SJCRH30 (cell line): ENCODE measurements at regions not wholly inside any gene's neighbourhood (a gene's known extent, or its start where the extent isn't known, plus 50 kb on each side); places are given as distances from the start of the nearest gene placed in this dataset.
"Not testable (repeated sequence)": the region's sequence is repeated elsewhere in the genome, so short reads cannot be mapped to it uniquely, and the experiment has no call there.

Source experiments
- DNase-seq, 2 experiments: peaks; one replicate each; pipeline ENCODE4 v3.0.0-alpha.2; 2015 to 2020
- H3K27ac ChIP-seq: fragments of 250-450 bp; sonication (Bioruptor Pico); 2 replicates; pipeline ENCODE4 v1.5.1; 2020; ENCODE audit warnings: mild to moderate bottlenecking, moderate library complexity
- H3K27me3 ChIP-seq: fragments of 250-450 bp; sonication (Bioruptor Pico); 2 replicates; pipeline ENCODE4 v1.5.1; 2020; ENCODE audit warnings: mild to moderate bottlenecking, moderate library complexity
- H3K36me3 ChIP-seq: fragments of 250-450 bp; sonication (Bioruptor Pico); 2 replicates; pipeline ENCODE4 v1.5.1; 2020; ENCODE audit warnings: mild to moderate bottlenecking, moderate library complexity
- H3K4me1 ChIP-seq: fragments of 250-450 bp; sonication (Bioruptor Pico); 2 replicates; pipeline ENCODE4 v1.5.1; 2020; ENCODE audit warnings: mild to moderate bottlenecking, moderate library complexity
- H3K4me3 ChIP-seq: fragments of 250-450 bp; sonication (Bioruptor Pico); 2 replicates; pipeline ENCODE4 v1.5.1; 2020; ENCODE audit warnings: mild to moderate bottlenecking, moderate library complexity
- H3K9me3 ChIP-seq: fragments of 250-450 bp; sonication (Bioruptor Pico); replicated peaks from 2 replicates; pipeline ENCODE4 v1.5.1; 2020; ENCODE audit warnings: mild to moderate bottlenecking, moderate library complexity

DNA sequence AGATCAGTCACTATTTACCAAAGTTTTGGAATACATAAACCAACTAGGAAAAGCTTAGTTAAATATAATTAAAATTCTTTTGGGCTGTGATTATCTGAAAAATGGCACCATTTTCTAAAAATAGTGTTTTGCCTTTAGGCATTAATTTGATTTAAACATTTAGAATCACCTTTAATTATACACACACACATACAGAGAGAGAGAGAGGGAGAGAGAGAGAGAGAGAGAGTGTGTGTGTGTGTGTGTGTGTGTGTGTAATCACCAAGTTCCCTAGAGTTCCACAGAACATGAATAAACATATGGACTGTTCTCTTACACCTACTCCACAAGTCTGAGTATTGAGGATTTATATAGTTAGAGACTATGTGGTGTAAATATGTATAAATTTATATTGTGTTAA lies 141.2 kb upstream of the ATXN1 start:
- H3K4me3 ChIP-seq, result no peak overlapping the region
- H3K9me3 ChIP-seq, result no peaks in the 10 kb centered on the region
- no peaks in the 10 kb centered on the region for H3K36me3 ChIP-seq
- no peak for DNase-seq
- peaks cover 14% of the 10 kb centered on the region for H3K4me1 ChIP-seq
- no peaks in the 10 kb centered on the region for H3K27me3 ChIP-seq
- no peak overlapping the region for H3K27ac ChIP-seq

DNA sequence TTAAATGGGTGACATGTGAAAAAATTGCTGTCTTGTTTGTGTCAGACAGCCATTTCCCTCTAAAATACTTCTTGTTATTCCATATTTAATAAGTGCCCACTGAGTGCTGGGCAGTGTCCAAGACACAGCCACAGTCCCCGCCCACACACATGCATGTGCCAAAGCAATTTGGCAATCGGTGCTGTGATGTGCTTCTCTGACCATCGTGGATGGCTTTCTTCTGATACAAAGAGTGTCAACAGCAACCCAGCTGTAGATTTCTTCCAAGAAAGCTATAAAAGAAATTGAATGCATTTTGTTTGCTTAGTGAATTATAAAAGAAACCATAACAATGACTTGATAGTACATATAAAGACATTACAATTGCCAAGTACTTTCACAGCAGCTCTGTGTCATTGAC lies 140.5 kb upstream of the ATXN1 start:
- Histone ChIP-seq H3K9me3 (no peaks in the 10 kb centered on the region), H3K27ac (no peak overlapping the region), H3K27me3 (no peaks in the 10 kb centered on the region), H3K36me3 (no peaks in the 10 kb centered on the region), H3K4me3 (no peak overlapping the region), H3K4me1 (peaks cover 14% of the 10 kb centered on the region)
- DNase-seq, result no peak

DNA sequence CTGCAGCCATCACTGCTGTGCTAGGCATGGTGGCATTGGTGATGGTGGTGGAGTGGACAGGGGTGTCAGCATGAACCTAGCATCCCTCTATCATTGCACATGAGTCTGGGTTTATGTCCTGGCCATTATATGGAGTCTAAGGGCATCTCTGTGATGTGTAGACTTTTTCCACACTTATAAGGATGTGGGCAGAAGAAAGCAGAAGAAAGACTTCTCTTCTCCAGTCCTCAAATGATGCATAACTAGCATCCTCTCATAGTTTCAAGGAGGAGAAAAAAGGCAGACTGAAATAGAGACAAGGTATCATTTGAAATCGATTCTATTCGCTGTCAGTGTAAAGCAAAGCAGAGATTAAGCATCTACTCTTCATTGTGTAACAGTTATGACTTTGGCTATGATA lies 140.0 kb upstream of the ATXN1 start:
- H3K4me3 ChIP-seq, result no peak overlapping the region
- H3K36me3 ChIP-seq, result no peaks in the 10 kb centered on the region
- no peak overlapping the region for H3K27ac ChIP-seq
- peaks cover 14% of the 10 kb centered on the region for H3K4me1 ChIP-seq
- no peak for DNase-seq
- no peaks in the 10 kb centered on the region for H3K9me3 ChIP-seq
- H3K27me3 ChIP-seq, result no peaks in the 10 kb centered on the region

DNA sequence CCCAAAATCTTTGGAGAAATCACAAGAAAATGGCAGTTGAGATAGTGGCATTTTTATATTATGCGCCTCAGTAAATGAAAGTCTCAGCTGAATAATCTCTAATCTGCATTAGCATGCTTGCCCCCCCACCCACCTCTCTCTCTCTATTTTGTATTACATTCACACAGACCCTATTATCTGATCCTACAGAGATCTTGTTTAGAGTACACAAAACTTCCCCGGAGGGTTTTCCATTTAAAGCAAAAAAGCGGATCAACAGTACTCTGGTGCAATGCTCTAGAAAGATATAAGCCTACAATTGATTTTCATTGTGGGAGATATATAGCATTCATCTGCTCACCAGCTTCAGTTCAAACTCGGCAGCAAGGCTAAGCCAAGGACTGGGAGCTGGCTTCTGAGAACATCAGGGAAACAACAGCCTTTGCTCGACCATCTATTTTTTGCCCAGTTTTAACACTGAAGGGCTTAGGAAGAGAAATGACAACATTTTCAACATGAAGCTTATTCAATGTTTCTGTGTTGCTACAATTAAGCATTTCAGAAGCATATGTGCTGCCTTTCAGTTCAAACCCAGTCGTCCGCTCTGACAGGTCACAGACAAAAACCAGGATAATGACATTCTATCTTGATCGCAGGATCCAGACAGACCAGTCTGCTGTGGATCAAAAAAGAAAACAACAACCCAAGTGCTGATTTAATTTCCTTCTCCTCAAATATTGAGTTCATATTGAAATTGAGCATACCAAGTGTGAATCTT lies 137.6 kb upstream of the ATXN1 start:
- H3K9me3 ChIP-seq, result no peaks in the 10 kb centered on the region
- no peak overlapping the region for H3K27ac ChIP-seq
- no peaks in the 10 kb centered on the region for H3K36me3 ChIP-seq
- no peak for DNase-seq
- H3K4me1 ChIP-seq, result peaks cover 11% of the 10 kb centered on the region
- no peak overlapping the region for H3K4me3 ChIP-seq
- H3K27me3 ChIP-seq, result no peaks in the 10 kb centered on the region

DNA sequence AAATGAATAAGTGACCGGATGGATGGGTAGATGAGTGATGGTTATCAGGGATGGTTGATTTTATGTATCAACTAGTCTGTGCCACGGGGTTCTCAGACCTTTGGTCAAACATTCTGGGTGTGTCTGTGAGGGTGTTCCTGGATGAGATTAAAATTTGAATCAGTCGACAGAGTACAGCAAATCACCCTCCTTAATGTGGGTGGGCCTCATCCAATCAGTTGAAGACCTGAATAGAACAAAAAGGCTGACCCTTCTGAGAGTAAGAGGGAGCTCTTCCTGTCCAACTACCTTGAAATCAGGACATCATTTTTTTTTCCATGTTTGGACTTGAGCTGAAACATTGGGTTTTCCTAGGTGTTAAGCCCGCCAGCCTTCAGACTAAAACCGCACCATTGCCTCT lies 136.4 kb upstream of the ATXN1 start:
- Histone ChIP-seq H3K4me3 (no peak overlapping the region), H3K4me1 (peaks cover under 1% of the 10 kb centered on the region), H3K9me3 (no peaks in the 10 kb centered on the region), H3K27ac (no peak overlapping the region), H3K36me3 (no peaks in the 10 kb centered on the region), H3K27me3 (no peaks in the 10 kb centered on the region)
- no peak for DNase-seq

DNA sequence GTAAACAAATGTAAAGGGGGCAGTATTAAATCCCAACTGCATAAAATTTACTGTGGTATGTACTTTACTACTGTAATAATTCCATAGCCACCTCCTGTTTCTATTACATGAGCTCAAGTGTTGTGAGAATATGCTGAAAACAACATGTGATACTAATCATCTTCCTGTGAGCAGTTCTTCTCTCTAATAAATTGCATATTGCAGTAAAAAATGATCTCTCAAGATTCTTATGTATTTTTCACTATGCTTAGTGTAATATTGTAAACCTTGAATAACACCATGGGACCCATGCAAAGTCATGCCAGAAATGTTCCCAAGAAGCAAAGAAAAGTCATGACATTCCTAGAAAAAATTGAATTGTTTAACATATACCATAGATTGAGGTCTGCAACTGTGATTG lies 133.0 kb upstream of the ATXN1 start:
- Histone ChIP-seq H3K27ac (no peak overlapping the region), H3K27me3 (no peaks in the 10 kb centered on the region), H3K4me3 (no peak overlapping the region), H3K36me3 (no peaks in the 10 kb centered on the region), H3K4me1 (no peaks in the 10 kb centered on the region), H3K9me3 (no peaks in the 10 kb centered on the region)
- no peak for DNase-seq

DNA sequence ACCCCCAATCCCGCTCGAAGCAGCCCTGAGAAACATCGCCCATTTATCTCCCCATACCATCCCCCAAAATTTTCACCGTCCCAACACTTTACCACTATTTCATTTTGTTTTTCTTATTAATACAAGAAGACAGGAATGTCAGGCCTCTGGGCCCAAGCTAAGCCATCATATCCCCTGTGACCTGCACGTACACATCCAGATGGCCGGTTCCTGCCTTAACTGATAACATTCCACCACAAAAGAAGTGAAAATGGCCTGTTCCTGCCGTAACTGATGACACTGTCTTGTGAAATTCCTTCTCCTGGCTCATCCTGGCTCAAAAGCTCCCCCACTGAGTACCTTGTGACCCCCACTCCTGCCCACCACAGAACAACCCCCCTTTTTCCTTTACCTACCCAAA lies 129.8 kb upstream of the ATXN1 start:
- not testable (repeated sequence) for DNase-seq, H3K9me3 ChIP-seq, H3K27ac ChIP-seq, H3K4me1 ChIP-seq, H3K27me3 ChIP-seq, H3K36me3 ChIP-seq, H3K4me3 ChIP-seq

DNA sequence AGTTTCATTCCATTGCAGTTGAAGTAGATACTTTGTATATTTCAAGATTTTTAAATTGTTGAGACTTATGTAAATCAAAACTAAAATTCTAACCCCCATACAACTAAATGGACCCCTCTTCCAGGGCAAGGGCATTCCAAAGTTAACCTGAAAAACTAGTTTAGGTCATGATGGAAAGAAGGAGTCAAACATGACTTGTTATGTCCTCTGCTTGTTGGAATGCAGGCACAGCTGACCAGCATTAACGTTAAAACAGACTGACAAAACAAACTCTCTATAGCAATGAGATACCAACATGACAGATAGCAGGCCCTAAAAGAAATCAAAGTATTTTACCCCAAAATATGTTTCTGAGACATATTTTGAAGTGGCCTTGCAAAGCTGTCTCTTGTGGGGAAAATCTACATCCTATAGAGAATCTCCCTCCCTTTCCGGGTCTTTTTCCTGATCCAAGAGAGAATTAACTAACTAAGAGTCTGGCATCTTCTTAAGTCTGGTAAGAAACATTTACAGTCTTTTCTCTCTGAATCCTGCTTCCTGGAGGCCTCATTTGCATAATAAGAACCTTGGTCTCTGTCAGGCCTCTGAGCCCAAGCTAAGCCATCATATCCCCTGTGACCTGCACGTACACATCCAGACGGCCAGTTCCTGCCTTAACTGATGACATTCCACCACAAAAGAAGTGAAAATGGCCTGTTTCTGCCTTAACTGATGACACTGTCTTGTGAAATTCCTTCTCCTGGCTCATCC lies 124.3 kb upstream of the ATXN1 start:
- Histone ChIP-seq H3K36me3 (no peaks in the 10 kb centered on the region), H3K4me3 (no peak overlapping the region), H3K27ac (no peak overlapping the region), H3K27me3 (no peaks in the 10 kb centered on the region), H3K4me1 (no peaks in the 10 kb centered on the region), H3K9me3 (no peaks in the 10 kb centered on the region)
- DNase-seq, result no peak

DNA sequence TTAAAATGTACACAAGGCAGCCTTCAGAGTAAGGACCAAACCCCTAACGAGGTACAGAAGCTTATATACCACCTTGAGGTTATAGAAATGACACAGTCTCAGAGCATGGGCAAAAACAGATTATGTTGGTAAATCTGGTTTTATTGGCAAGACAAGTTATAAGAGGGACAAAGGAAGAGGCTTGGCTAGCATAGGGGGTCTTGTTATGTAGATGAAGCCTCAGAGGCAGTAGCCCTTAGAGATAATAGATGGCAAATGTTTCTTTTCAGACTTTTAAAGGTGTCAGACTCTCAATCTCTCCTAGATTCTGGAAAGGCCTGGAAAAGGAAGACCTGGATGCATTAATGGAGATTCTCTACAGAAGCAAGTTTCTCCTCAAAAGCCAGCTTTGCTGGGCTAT lies 123.3 kb upstream of the ATXN1 start:
- Histone ChIP-seq H3K9me3 (no peaks in the 10 kb centered on the region), H3K36me3 (no peaks in the 10 kb centered on the region), H3K27me3 (no peaks in the 10 kb centered on the region)

DNA sequence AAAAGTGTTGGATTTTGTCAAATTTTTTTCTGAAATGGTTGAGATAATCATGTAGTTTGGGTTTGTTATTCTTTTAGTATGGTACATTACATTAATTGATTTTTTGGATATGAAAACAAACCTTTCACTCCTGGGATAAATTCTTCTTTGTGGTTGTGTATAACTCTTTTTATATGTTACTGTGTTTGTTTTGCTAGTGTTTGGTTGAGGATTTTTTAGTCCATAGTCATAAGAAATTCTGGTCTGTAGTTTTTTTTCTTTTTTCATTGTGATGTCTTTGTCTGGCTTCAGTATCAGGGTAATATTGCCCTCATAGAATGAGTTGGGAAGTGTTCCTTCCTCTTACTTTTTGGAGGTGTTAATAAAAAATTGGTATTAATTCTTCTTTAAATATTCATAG lies 122.2 kb upstream of the ATXN1 start:
- Histone ChIP-seq H3K27ac (no peak overlapping the region), H3K4me3 (no peak overlapping the region), H3K36me3 (no peaks in the 10 kb centered on the region), H3K9me3 (no peaks in the 10 kb centered on the region), H3K27me3 (no peaks in the 10 kb centered on the region), H3K4me1 (no peaks in the 10 kb centered on the region)
- no peak for DNase-seq

More for the DNA sequence above, 123.3 kb upstream of the ATXN1 start:
- no peak for DNase-seq
- Histone ChIP-seq H3K4me1 (no peaks in the 10 kb centered on the region), H3K27ac (no peak overlapping the region), H3K4me3 (no peak overlapping the region)

DNA sequence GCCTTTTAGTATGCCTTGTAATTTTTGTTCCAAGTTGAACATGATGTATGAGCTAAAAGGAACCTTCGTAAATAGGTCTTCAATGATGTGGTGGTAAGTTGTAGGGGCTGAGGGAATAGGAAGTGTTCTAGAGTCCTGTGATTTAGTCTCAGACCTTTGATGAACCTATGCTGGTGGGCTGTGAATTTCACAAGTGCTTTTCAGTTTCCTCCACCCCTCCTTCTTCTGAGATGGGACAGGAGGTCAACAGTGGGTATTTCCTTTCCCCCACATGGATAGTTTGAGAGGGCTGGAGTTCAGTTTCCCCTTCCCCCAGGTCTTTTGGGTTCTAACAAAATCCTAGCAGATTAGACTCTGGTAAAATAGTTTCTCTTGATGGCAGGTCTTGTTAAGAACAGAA lies 121.0 kb upstream of the ATXN1 start:
- H3K9me3 ChIP-seq, result no peaks in the 10 kb centered on the region
- H3K36me3 ChIP-seq, result no peaks in the 10 kb centered on the region
- DNase-seq, result no peak
- no peaks in the 10 kb centered on the region for H3K27me3 ChIP-seq
- H3K4me3 ChIP-seq, result no peak overlapping the region
- no peak overlapping the region for H3K27ac ChIP-seq
- no peaks in the 10 kb centered on the region for H3K4me1 ChIP-seq

DNA sequence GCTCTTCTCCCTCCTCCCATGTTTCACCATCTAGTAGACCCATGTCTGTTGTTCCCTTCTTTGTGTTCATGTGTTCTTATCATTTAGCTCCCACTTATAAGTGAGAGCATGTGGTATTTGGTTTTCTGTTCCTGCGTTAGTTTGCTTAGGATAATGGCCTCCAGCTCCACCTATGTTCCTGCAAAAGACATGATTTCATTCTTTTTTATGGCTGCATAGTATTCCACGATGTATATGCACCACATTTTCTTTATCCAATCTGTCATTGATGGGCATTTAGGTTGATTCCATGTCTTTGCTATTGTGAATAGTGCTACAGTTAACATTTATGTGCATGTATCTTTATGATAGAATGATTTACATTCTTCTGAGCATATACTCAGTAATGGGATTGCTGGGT lies 115.6 kb upstream of the ATXN1 start:
- H3K27ac ChIP-seq, DNase-seq, H3K4me3 ChIP-seq, H3K9me3 ChIP-seq, H3K36me3 ChIP-seq, H3K27me3 ChIP-seq: not testable (repeated sequence)
- H3K4me1 ChIP-seq, result peaks cover 21% of the 10 kb centered on the region

DNA sequence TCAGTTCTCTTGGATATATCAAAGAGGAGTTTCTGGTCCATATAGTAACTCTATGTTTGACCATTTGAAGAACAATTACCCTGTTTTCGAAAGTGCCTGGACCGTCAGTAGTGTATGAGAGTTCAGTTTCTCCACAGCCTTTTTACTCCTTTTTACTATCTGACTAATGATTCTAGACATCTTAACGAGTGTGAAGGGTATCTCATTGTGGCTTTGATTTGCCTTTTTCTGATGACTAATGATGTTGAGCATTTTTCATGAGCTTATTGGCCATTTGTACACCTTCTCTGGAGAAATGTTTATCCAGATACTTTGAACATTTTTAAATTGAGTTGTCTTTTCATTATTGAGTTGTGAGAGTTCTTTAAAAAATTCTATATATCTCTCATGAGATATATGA lies 114.9 kb upstream of the ATXN1 start:
- peaks cover 21% of the 10 kb centered on the region for H3K4me1 ChIP-seq
- H3K4me3 ChIP-seq, result no peak overlapping the region
- H3K9me3 ChIP-seq, result no peaks in the 10 kb centered on the region
- no peaks in the 10 kb centered on the region for H3K27me3 ChIP-seq
- no peaks in the 10 kb centered on the region for H3K36me3 ChIP-seq
- H3K27ac ChIP-seq, result no peak overlapping the region
- no peak for DNase-seq

DNA sequence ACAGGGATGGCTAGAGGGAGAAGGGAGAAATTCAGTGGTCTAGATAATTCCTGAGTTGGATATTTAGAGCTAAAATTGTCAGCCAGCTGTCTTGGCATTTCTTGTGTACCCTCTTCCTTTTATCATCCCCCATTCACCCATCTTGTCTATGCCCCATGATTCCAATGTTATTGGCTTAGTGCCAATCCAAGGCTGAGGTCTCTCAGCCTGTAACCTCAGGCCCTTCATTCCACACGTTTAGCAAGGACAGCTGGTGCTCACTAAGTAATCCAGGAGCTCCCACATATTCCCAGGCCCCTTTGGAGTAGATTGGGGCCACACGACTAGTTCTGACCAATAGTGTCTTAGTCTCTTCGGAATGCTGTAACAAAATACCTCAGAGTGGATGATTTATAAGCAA lies 112.4 kb upstream of the ATXN1 start:
- Histone ChIP-seq H3K36me3 (no peaks in the 10 kb centered on the region), H3K27ac (peak overlapping the region; percentile 40), H3K4me1 (peaks cover 21% of the 10 kb centered on the region), H3K9me3 (no peaks in the 10 kb centered on the region), H3K27me3 (no peaks in the 10 kb centered on the region), H3K4me3 (no peak overlapping the region)
- peak; percentile 77 to 87 for DNase-seq

DNA sequence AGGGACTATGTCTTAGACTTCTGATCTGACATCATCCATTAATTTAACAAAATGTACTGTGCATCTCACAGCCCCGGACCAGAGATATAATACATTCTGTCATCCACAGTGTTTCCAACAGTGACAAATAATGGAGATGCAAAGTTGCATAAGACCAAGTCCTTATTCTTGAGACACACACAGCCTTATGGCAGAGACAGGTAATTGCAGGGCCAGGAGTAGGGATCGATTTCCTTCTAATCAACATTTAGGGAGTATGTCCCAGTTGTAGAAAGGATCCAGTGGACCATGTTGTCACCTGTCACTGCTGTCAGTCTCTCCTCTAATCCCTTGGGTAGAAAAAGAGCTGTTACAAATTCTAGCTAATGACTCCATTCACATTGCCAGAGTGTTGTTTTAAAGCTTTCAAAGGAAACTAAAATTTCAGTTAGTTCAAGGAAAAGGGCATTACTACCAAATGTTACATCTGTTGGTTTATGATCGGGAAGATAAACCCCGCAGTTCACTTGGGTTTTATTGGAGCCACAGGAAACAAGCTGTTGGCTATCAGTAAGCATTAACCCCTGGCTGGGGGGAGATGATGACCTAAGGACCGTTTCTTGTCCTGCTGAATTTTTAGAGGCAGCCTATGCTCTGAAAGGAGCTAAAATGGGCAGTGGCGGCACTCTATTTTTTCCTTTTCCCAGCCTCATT lies 111.4 kb upstream of the ATXN1 start:
- Histone ChIP-seq H3K27ac (peak overlapping the region; percentile 40), H3K4me3 (no peak overlapping the region), H3K36me3 (no peaks in the 10 kb centered on the region), H3K4me1 (peaks cover 21% of the 10 kb centered on the region), H3K27me3 (no peaks in the 10 kb centered on the region), H3K9me3 (no peaks in the 10 kb centered on the region)
- peak; percentile 14 to 45 for DNase-seq
